ENCODE measurements at regions not wholly inside any gene's neighbourhood (a gene's known extent, or its start where the extent isn't known, plus 50 kb on each side); places are given as distances from the start of the nearest gene placed in this dataset.

DNA sequence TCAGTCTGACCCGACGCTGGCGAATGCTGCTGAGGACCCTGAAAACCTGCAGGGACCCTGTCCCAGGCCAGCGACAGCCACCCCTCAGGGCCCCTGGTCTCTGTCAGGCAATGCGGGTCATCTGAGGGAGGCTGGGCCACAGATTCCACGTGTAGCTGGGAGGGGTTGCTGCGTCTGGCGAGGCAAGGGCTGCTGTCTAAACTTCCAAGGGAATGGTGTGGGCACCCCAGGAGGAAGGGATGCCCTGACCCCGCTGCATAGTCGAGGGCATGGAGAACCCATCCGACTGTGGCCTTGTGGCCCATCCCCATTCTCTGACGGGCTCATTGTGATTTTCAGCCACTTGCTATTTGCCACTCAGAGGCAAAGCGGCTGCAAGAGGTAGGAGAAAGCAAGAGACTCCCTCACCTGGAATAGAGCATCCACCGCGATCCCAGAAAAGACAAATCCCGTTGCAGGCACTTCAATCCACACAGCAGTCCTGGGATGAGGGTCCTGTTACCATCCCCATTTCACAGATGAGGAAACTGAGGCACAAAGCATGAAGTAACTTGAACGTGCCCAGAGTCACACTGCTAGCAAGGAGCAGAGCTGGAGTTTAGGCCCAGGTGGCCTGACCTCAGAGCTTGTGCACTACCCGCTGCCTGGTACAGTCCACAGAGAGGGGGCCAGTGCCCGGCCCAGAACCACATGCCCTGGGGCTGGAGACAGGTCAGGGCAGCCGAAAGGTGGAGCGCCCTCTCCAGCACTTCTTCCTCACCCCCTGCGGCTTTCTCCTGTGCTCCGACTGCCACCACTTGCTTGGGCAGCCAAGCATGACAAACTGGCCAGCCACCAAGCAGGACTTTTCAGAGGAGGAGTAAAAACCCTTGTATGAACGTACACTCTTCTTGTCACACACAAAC lies 163.8 kb upstream of the KLF14 start:
- DNase-seq = no peak

DNA sequence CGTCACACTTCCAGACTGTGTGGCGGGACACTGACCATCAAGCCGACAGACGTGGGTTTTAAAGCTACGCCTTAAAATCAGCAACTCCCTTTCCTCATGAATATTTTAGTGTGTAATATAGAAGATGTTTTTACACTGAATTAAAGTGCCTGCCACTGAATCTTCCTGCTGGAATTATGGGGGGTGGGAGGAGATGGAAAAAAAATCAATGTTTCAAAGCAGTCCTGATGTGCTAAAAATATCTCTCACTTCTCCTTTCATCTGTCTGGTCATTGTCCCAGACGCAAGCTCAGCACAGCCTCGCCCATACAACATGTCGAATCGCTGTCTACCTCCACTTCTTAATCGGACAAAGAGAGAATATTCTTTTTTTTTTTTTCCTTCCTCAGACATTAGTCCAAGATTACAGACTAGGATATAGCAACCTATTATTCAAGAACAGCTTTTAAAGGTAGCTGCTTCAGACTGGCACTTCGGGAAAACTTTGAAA lies 165.1 kb upstream of the KLF14 start:
- no peak for DNase-seq

DNA sequence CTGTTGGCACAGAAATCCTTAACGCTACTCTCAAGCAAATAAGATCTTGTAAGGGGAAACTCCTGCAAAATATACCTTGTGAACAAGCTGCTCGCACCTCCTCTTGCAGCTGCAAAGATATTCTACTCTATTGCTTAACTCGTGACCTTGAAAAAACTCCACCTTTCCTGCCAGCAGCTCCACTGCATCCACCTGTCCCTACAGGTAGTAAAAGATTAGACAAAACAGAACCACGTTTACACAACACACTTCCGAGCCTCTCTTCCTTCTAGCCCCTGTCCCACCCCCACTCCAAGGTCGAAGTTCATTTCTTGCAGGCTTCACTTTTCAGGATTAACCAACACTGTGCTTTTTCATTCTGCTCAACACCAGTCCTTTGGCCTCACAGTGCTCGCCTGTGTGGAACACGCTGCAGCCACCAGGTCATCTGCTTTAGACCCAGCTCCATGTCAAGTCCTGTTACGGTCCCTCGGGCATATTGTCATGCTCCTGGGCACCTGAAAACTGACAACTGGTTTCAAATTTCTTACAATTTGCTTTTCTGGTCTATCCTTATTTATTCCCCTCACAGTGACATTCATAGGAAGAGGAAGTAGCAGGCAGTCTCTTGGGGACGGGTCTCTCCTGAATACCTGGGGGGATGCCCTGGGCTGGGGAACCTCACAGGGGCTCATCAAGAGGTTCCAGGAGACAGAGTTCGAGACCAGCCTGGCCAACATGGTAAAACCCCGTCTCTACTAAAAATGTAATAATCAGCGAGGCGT lies 165.8 kb upstream of the KLF14 start:
- no peak for DNase-seq

DNA sequence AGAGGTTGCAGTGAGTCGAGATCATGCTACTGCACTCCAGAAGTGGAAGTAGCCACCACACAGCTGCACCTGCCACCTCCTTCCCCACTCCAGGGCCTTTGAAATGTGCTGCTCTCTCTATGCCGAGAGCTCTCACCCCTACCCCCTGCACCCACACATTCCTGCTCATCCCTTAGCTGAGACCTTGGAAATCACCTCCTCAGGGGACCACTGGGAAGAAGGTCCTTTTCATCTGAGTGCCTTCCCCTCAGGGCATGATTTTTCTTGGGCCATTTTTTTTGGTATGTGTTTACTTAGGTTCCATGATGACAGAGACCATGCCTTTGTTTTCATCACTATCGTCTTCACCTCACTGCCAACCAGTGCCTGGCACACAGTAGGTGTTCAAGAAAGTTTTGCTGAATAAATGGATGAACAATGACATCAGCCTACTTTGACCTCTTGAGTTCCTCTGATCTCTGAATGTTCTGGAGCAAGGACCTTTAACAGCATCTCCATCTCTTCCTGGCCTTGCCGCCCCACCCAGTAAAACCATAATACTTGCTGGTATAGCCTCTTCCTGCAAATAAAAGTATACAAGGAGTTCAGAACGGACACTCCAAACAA lies 166.6 kb upstream of the KLF14 start:
- DNase-seq = no peak

DNA sequence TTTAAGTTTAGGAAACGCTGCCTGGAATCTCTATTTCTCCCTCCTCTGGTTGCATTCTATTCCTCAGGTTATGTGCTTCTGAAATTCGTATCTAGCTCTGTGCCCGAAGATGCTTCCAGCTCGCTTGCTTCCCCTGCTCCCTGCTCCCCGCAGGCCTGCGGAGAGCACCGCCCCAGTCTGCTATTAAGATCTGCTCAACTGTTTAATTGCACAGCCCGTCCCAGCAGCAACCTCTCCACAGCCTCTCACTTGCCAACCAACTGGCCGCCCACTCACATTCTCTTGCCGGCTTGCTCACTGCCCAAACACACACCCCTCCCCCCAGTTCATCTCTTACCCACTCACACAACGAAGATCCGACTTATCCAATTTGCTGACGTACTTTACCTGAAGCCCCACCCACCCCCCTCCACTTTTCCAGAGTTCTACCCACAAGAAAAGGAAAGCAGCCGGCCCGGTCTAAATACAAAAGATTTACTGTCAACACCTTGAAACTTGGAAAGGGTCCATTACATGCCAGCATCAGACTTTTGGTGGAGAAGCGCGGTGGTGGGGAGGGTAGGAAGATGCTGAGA lies 167.3 kb upstream of the KLF14 start:
- no peak for DNase-seq

DNA sequence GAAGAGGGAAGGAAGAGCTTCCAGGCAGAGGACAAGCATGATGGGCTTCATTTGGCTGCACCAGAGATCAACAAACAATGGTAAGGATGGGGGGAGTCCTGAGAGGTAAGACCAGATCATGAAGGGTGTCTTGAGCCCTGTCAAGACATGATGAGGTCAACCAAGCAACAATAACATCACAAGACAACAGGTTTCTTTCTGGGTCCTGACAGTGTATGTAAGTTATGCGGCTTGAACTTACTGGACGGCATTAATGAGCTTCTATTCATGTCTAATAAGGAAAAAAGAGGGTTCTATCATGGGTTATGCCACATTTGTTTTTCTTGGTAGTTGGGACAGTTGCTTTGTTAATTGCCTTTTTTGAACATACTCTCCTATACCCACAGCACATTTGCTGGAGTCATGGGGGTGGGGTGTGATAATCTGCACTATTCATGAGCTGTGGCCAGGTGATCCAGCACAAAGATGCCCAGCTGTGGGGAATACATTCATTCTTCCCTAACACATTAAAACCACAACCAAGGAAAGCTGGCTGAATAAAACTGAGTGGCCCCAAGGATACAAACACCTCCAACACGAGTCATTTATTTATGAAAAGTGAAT lies 168.8 kb upstream of the KLF14 start:
- no peak for DNase-seq

DNA sequence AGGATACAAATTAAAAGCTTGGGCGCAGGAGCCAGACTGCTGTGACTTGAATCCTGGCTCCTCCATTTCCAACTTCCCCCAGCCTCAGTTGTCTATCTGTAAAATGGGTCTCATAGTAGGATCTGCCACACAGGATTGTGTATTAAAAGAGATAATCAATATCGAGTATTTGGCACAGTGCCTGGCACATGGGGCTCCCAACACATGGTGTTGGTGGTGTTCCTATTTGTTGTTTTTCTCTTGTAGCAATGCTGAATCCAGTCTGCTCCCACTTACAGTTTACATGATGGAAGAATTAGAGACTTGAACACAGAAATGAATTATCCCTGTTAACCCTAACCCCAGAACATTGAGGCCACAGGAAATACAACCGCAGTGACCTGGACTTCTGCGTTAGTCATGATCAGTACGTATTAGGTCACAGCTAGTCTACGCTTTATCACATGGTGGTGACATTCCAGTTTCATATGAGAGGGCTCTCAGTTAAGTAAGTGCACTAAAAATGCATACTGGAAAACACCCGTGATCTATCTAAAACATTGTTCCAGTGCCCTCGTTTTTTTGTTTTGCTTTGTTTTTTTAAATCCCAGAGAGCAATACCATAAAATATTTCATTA lies 169.5 kb upstream of the KLF14 start:
- no peak for DNase-seq

DNA sequence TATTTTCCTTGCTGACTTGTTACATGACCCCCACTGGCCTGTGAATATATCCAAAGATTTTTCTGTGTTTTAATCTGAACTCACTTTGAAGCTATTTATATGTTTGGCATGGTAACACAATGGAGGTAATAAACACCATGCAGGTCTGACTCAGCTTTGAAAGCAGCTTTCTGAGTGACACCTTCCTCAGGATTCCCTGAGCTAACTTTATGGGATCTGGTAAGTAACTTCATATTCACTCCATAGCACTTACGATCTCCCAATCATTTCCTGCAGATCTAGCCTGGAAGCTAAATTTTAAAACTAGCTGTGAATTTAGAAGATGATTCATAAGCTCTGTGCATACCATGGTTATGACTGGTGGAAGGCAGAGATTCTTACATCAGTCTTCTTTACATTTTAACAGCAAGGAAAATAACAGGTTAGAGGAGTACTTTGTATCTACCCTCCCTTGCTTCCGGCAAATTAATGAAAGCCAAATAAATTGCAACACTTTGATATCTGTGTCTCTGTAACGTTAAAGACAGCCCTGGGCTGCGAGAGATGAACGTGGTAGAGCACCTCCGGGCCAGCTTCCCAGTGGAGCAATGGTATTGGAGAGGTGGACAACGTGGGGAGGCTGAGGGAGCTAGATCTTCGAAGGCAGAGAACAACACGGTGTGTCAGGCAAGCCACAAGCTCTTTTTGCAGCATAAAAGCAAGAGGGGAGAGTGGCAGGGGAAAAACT lies 170.2 kb upstream of the KLF14 start:
- DNase-seq = no peak

DNA sequence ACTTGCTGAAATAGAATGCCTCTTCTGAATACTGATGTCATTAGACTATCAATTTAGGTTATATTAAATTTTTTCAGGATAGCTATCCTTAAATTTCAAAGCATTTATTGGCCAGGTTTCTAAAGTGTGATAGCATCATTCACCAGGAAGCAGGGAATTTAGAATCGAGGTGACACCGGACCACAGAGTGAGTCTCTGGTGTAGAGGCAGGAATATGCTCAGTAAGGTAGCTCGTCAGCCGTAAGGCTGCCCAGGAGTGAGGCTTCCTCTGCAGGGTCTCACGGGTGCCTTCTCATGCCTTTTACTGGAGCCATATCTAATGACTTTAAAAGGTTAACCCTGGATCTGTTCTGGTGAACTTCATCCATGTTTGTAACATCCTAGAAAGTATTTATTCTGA lies 170.8 kb upstream of the KLF14 start:
- DNase-seq = no peak

DNA sequence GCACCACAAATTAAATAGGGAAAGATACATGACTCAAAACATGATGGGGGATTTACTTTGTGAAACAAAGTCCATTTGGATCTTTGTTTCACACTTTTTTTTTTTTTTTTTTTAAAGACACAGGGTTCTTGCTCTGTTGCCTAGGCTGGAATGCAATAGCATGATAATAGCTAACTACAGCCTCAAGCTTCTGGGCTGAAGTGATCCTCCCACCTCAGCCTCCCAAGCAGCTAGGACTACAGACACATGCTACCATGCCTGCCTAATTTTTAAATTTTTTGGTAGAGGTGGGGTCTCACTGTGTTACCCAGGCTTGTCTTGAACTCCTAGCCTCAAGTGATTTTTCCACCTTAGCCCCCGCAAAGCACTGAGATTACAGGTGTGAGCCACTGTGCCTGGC lies 172.6 kb upstream of the KLF14 start:
- no peak for DNase-seq

DNA sequence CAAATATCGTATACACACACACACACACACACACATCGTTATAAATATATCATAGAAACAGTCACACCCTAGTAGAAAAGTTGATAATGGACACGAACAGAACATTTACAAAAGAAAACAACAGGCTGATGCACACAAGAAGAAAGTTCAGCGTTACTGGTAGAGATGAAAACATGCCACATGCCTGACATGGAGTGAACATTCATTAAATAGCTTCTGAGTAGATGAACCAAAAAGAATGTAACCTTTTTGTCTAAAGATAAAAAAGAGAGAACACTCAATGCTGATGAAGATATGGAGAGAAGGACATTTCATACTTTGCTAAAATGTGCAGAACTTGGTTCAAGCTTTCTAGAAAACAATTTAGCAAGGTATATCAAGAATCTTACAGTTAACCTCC lies 173.4 kb upstream of the KLF14 start:
- DNase-seq = no peak

DNA sequence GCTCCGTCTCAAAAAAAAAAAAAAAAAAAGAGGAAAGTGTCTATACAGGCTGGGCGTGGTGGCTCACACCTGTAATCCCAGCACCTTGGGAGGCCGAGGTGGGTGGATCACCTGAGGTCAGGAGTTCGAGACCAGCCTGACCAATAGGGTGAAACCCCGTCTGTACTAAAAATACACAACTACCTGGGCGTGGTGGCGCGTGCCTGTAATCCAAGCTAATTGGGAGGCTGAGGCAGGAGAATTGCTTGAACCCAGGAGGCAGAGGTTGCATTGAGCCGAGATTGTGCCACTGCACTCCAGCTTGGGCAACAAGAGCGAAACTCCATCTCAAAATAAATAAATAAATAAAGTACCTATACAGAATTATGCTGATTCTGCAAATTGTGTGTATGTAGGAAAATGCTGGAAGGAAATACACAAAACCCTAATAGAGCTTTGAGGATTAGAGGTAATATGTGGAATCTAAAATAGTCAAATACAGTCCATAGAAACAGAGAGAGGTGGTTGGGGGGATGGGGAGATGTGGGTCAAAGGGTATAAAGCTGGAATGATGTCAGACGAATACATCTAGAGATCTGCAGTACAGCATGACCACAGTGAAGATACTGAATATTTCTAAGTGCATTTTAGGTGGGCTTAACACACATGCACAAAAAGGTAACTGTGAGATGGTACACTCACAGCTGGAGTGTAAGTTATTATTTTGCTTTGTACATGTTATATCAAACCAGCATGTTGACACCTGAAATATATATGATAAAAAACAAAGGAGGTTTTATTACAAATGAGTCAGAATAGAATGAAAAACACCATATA lies 174.5 kb upstream of the KLF14 start:
- DNase-seq = no peak

DNA sequence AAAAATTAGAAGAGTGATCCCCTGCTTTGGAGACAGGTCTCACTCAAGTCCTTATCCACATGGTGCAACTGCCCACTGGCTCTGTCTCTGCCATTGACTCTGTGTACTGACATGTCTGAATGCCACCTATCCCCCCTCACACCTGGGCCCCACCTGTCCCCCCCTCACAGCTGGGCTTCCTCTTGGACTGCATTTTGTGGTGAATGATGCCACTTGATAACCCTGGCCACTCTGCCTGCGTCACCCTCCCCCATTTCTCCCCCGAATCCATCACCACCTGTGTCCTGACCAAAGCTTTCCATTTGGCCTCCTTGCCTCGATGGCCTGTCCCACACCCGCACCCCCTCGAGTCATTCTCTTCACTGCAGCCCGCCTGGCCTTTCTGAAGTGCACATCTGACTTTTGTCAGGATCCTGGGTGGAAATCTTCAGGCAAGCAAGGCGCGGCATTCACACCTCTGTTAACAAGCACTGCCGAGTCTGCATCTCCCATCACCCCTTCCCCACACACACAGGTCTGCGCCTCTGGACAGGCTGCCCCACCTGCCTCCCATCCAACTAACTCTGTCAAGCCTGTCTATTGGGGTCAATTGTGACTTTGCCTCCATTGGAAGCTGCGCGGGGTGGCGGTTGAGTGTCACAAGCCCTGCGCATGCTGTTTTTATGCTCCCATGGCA lies 175.3 kb upstream of the KLF14 start:
- no peak for DNase-seq

DNA sequence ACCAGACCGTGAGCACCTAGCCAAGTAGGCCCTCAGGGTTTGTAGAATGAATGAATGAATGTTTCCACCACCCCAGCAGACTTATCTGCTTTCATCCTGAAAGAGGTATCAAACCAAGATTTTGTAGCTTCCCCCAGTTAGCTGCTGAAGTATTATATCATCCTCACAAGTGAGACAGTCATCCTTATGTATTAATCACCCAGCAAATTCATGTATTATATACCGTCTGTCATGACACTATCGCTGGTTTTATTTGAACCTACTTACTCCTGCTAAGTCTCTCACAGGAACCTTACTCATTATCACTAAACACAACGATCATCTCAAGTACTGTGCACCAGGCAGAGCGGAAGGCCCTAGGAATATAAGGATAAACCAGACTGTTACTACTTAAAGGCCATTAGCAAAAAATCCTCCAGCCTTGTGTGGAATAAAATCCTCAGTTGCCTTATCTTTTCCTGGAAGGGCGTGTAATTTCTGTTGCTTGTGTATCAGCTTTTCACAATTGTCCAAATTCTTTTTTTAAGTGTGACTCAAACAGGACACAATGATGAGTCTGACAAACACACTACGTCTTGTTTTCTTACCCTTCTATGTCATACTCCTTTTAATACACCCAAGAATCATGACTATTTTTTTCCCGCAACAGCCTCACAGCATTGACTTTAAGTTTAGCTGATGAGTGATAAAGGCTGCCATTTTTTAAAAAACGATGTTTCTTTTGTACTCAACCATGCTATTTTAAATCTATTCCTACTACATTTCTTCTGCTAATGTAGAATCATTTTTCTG lies 176.1 kb upstream of the KLF14 start:
- DNase-seq = no peak

DNA sequence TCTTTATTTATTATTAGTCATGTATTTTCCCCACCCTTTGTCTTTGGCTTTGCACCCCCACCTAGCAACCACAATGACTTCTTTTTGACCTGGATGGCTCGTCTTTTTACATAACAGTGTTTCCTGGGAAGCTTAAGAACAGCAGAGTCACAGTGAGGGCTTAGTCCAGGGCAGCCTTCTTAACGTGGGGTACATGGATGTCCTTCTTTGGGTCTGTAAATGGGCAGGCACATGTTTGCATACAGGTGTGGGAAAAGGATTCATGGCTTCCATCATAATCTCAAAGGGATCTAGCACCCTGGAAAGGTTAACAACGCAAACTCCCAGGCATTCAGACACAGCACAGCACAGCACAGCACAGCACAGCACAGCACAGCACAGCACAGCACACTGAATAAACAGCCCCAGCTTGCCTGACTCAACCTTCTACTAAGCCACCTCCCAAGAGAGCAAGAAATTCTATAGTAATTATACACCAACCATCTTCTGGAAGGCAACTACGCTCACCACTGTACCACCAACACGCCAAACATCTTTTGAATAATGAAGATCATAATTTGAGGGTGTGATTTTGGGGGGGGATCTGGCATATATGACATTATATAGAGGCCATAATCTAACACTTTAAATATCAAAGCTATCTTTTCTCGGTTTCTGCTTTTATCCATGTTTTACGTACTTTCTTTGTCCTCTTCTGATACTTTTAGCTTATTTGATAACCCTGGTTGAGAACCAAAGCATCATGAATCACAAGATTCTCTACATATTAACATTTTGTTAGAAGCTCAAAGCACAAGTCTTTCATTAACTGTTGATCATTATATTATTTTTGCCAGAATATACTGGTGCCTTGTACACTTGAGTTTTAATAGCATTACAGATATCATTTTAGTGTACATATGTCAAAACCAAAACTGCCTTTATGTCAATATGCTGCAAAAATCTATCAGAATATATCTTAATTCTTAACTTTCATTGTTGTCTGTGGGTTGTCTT lies 177.2 kb upstream of the KLF14 start:
- DNase-seq = no peak

DNA sequence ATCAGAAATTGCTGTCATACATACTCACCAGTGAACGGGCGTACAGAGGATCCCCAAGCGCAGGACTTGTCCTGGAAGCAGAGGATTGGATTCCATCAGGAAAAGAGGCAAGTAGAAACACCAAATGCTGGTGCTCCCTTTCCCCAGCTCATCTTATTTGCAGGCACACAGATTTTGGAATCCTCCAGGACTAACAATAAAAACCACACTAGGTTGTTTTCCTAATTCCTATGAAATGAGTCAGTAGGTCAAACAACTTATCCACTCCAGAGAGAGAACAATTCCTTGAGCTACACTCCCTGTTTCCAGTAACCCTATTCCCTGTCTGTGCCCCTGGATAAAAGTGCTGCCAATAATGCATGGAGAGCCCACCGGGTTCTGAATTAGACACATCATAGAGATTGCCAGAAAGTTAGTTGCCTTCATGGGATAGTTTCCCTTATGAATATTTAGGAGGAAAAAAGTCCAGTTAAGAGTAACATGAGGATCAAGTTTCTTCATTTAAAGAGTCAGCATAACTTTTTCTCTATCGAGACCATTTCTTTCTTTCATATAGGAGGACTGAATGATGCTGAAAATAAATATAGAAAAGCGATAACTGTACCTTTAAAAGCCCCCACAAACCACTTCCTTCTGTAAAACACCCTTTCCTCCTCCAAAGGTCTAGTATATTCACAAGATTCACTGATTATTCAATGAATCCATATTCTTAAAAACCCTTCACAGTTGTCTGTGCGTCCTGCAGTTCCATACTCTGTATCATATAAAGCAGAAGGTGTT lies 178.3 kb upstream of the KLF14 start:
- DNase-seq = no peak

All from stimulated activated CD4-positive, alpha-beta T cell treated with anti-CD3 and anti-CD28 coated beads, Interleukin-2, amount 100 ng/mL, for 48 hours (primary cell).